ENCODE measurements at regions not wholly inside any gene's neighbourhood (a gene's known extent, or its start where the extent isn't known, plus 50 kb on each side); places are given as distances from the start of the nearest gene placed in this dataset.

DNA sequence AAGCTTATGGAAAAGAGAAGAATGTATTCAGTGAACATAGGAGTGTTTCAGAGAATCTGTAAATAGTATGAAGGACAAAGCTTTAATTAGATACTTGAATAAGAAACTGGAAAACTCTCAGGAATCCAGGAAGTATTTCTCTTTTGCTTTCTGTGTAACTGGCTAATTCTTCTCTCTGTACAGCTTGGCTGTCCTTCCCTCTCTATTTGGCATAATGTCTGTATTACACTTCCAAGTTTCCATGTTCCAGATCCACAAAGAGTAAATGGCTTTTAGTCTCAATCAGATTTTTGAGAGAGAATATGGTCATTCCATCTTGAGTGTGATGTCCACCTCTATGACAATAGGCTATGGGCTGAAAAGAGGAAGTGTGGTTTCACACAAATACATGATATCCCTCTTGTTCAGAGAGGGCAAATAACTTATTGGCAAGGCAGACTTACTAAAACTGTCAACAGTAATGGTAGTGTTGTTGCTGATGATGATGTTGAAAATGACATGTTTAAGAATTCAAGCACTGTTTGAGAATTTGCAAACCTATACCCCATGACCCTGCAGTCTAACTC, 129.2 kb upstream of the ERBB4 start:
- Mint-ChIP-seq H3K36me3 (ENCODE audit: insufficient read depth, unreplicated experiment) (no peaks in the 10 kb centered on the region), H3K9me3 (ENCODE audit: low read depth, unreplicated experiment) (no peaks in the 10 kb centered on the region), H3K27me3 (ENCODE audit: unreplicated experiment) (no peaks in the 10 kb centered on the region), H3K4me3 (ENCODE audit: low read depth, unreplicated experiment) (no peak overlapping the region), H3K27ac (ENCODE audit: unreplicated experiment) (no peak overlapping the region), H3K4me1 (ENCODE audit: low read depth, unreplicated experiment) (no peaks in the 10 kb centered on the region)
- intact Hi-C loops (cut with micrococcal nuclease; ENCODE audit: unreplicated experiment): loop anchor here (5.0 kb wide), 1 partner anchor 71 kb away; no protein-coding TSS in a partner anchor
- CTCF ChIA-PET: no interaction called here
- no TSS peak for BruUV-seq (replicated peaks)
- TF ChIP-seq, protein P1, sequence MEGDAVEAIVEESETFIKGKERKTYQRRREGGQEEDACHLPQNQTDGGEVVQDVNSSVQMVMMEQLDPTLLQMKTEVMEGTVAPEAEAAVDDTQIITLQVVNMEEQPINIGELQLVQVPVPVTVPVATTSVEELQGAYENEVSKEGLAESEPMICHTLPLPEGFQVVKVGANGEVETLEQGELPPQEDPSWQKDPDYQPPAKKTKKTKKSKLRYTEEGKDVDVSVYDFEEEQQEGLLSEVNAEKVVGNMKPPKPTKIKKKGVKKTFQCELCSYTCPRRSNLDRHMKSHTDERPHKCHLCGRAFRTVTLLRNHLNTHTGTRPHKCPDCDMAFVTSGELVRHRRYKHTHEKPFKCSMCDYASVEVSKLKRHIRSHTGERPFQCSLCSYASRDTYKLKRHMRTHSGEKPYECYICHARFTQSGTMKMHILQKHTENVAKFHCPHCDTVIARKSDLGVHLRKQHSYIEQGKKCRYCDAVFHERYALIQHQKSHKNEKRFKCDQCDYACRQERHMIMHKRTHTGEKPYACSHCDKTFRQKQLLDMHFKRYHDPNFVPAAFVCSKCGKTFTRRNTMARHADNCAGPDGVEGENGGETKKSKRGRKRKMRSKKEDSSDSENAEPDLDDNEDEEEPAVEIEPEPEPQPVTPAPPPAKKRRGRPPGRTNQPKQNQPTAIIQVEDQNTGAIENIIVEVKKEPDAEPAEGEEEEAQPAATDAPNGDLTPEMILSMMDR (IDR thresholded peaks at IDR 0.05; ENCODE audit: unreplicated experiment): no peak
- DNase-seq: no peak

DNA sequence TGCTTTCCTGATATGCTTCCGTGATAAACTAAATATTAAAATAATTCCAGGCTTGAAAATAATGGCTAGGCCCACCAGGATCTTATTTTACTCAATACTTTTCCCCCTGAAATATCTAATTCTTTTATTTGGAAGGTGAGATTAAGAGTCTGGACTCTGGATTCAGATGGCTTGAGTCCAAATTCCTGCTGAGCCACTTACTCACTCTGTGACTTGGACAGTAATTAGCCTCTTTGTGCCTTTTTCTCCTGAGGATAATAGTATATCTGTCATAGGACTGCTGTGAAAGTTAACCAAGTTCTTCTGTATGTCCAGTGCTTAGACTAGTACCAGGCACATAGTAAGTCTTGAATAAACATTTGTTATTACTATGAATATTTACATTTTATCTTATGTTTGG, 127.3 kb upstream of the ERBB4 start:
- Mint-ChIP-seq H3K9me3 (ENCODE audit: low read depth, unreplicated experiment) (no peaks in the 10 kb centered on the region), H3K4me1 (ENCODE audit: low read depth, unreplicated experiment) (no peaks in the 10 kb centered on the region), H3K27me3 (ENCODE audit: unreplicated experiment) (no peaks in the 10 kb centered on the region), H3K36me3 (ENCODE audit: insufficient read depth, unreplicated experiment) (no peaks in the 10 kb centered on the region), H3K27ac (ENCODE audit: unreplicated experiment) (no peak overlapping the region), H3K4me3 (ENCODE audit: low read depth, unreplicated experiment) (no peak overlapping the region)
- TF ChIP-seq, protein P1 (IDR thresholded peaks at IDR 0.05; ENCODE audit: unreplicated experiment): no peak
- CTCF ChIA-PET: no interaction called here
- BruUV-seq (replicated peaks): no TSS peak
- DNase-seq: no peak
- intact Hi-C loops (cut with micrococcal nuclease; ENCODE audit: unreplicated experiment): loop anchor here (5.0 kb wide), 1 partner anchor 69 kb away; no protein-coding TSS in a partner anchor

DNA sequence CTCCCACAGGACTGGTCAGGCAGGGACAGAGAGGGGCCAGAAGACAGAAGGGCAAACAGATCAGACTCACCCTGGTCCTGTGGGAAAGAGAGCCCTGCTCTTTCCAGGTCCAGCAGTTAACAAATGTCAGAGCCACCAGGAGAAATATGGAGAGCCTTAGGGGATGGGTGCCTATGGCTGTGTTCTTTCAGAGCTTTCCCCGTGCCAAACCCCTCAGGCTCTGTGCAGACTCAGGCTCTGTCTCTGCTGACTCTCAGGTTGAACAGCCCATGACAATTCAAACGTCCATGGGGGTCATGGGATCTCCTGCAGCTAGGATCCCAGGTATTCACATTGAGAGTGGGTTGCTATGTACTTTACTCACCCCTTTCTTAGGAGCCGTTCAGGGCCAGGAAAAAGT, 120.8 kb upstream of the ERBB4 start:
- peaks cover 2% of the 10 kb centered on the region for H3K9me3 Mint-ChIP-seq (ENCODE audit: low read depth, unreplicated experiment)
- H3K27ac Mint-ChIP-seq (ENCODE audit: unreplicated experiment): no peak overlapping the region
- H3K4me1 Mint-ChIP-seq (ENCODE audit: low read depth, unreplicated experiment): no peaks in the 10 kb centered on the region
- no peaks in the 10 kb centered on the region for H3K36me3 Mint-ChIP-seq (ENCODE audit: insufficient read depth, unreplicated experiment)
- H3K27me3 Mint-ChIP-seq (ENCODE audit: unreplicated experiment): no peaks in the 10 kb centered on the region
- DNase-seq: no peak
- intact Hi-C loops (cut with micrococcal nuclease; ENCODE audit: unreplicated experiment): no loop called here
- H3K4me3 Mint-ChIP-seq (ENCODE audit: low read depth, unreplicated experiment): no peak overlapping the region
- no TSS peak for BruUV-seq (replicated peaks)
- TF ChIP-seq, protein P1 (IDR thresholded peaks at IDR 0.05; ENCODE audit: unreplicated experiment): no peak
- CTCF ChIA-PET: no interaction called here

DNA sequence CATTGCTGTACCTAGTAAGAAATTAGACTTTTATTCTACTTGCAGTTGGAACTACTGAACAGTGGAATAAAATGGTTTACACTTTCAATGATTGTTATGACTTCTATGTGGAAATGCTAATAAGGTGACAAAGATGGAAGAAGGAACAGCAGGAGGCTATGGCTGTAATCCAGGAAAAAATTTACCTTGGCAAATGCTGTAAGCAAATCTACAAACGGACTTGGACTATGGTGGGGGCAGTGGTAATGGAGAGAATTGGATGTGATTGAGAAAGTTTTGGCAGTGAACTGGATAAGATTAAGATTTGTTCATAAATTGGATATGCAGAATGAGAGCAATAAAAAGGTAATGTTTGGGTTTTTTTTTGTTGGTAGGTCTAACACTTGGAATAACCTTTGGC, 111.0 kb upstream of the ERBB4 start:
- intact Hi-C loops (cut with micrococcal nuclease; ENCODE audit: unreplicated experiment): no loop called here
- Mint-ChIP-seq H3K27me3 (ENCODE audit: unreplicated experiment) (no peaks in the 10 kb centered on the region), H3K27ac (ENCODE audit: unreplicated experiment) (no peak overlapping the region), H3K36me3 (ENCODE audit: insufficient read depth, unreplicated experiment) (no peaks in the 10 kb centered on the region), H3K4me1 (ENCODE audit: low read depth, unreplicated experiment) (peaks cover 21% of the 10 kb centered on the region), H3K4me3 (ENCODE audit: low read depth, unreplicated experiment) (no peak overlapping the region), H3K9me3 (ENCODE audit: low read depth, unreplicated experiment) (no peaks in the 10 kb centered on the region)
- BruUV-seq (replicated peaks): no TSS peak
- TF ChIP-seq, protein P1 (IDR thresholded peaks at IDR 0.05; ENCODE audit: unreplicated experiment): no peak
- CTCF ChIA-PET: no interaction called here
- no peak for DNase-seq

Measured in Calu3 (cell line).